BLaER1 treated with 17β-estradiol and CSF1 and Interleukin-3, amounts not matched to agents 10 nM and 100 nM (cell line): ENCODE measurements at regions not wholly inside any gene's neighbourhood (a gene's known extent, or its start where the extent isn't known, plus 50 kb on each side); places are given as distances from the start of the nearest gene placed in this dataset.

Source experiments
- H3K27ac ChIP-seq, 11 experiments: shearing (Covaris generic); formaldehyde crosslinking; 2 replicates each; pipeline ENCODE4 v1.8.1; 2022
- H3K27me3 ChIP-seq, 11 experiments: shearing (Covaris generic); formaldehyde crosslinking; 2 replicates each; pipeline ENCODE4 v1.8.1; 2022
- H3K36me3 ChIP-seq, 11 experiments: shearing (Covaris generic); formaldehyde crosslinking; 2 replicates each; pipeline ENCODE4 v1.8.1; 2022
- H3K4me1 ChIP-seq, 10 experiments: shearing (Covaris generic); formaldehyde crosslinking; 2 replicates each; pipeline ENCODE4 v1.8.1; 2022
- H3K4me2 ChIP-seq, 11 experiments: shearing (Covaris generic); formaldehyde crosslinking; 2 replicates each; pipeline ENCODE4 v1.8.1; 2022
- H3K4me3 ChIP-seq, 10 experiments: shearing (Covaris generic); formaldehyde crosslinking; 2 replicates each; pipeline ENCODE4 v1.8.1; 2022
- H3K9ac ChIP-seq, 11 experiments: shearing (Covaris generic); formaldehyde crosslinking; 2 replicates each; pipeline ENCODE4 v1.8.1; 2022
- H3K9me3 ChIP-seq, 11 experiments: shearing (Covaris generic); formaldehyde crosslinking; replicated peaks in 1 of 11; 2 replicates each; pipeline ENCODE4 v1.8.1; 2022
- H4K20me1 ChIP-seq, 11 experiments: shearing (Covaris generic); formaldehyde crosslinking; 2 replicates each; pipeline ENCODE4 v1.8.1; 2022
- Cebpa-rat ChIP-seq, 11 experiments: shearing (Covaris generic); IDR thresholded peaks; 2 replicates each; pipeline ENCODE4 v1.8.1; 2022

GRCh38 chr6:2558861-2559801 is 191.6 kb downstream of the MYLK4 start:
- no peaks in the 10 kb centered on the region for H4K20me1 ChIP-seq
- no peaks in the 10 kb centered on the region for H3K4me1 ChIP-seq
- H3K4me2 ChIP-seq, result no peak overlapping the region
- H3K27me3 ChIP-seq, result no peaks in the 10 kb centered on the region
- no peak overlapping the region for H3K9ac ChIP-seq
- H3K27ac ChIP-seq, result no peak overlapping the region
- H3K4me3 ChIP-seq, result no peak overlapping the region
- no peaks in the 10 kb centered on the region for H3K9me3 ChIP-seq
- no peak for TF ChIP-seq Cebpa-rat (IDR thresholded peaks at IDR 0.05)
- no peaks in the 10 kb centered on the region for H3K36me3 ChIP-seq

- Histone ChIP-seq H3K4me1 (no peaks in the 10 kb centered on the region), H3K27me3 (no peaks in the 10 kb centered on the region), H3K4me2 (no peak overlapping the region), H3K4me3 (no peak overlapping the region), H4K20me1 (no peaks in the 10 kb centered on the region), H3K9me3 (no peaks in the 10 kb centered on the region), H3K9ac (no peak overlapping the region), H3K27ac (no peak overlapping the region), H3K36me3 (no peaks in the 10 kb centered on the region)
- no peak for TF ChIP-seq Cebpa-rat (IDR thresholded peaks at IDR 0.05)
Observed at GRCh38 chr6:2558098-2558680, 192.5 kb downstream of the MYLK4 start.

GRCh38 chr6:2557181-2557720 is 193.5 kb downstream of the MYLK4 start:
- H3K27ac ChIP-seq, result no peak overlapping the region
- no peaks in the 10 kb centered on the region for H3K9me3 ChIP-seq
- TF ChIP-seq Cebpa-rat (IDR thresholded peaks at IDR 0.05), result no peak
- H3K4me1 ChIP-seq, result no peaks in the 10 kb centered on the region
- H3K4me2 ChIP-seq, result no peak overlapping the region
- no peak overlapping the region for H3K9ac ChIP-seq
- no peak overlapping the region for H3K4me3 ChIP-seq
- no peaks in the 10 kb centered on the region for H3K36me3 ChIP-seq
- no peaks in the 10 kb centered on the region for H4K20me1 ChIP-seq
- H3K27me3 ChIP-seq, result no peaks in the 10 kb centered on the region

GRCh38 chr6:2556761-2557160 is 194.0 kb downstream of the MYLK4 start:
- H3K4me2 ChIP-seq, result no peak overlapping the region; a peak in 1 of 22 replicates
- H3K27ac ChIP-seq, result no peak overlapping the region
- TF ChIP-seq Cebpa-rat (IDR thresholded peaks at IDR 0.05), result no peak
- no peaks in the 10 kb centered on the region for H3K27me3 ChIP-seq
- H3K36me3 ChIP-seq, result no peaks in the 10 kb centered on the region
- no peaks in the 10 kb centered on the region for H4K20me1 ChIP-seq
- no peak overlapping the region for H3K9ac ChIP-seq
- H3K4me1 ChIP-seq, result no peaks in the 10 kb centered on the region
- H3K9me3 ChIP-seq, result no peaks in the 10 kb centered on the region
- H3K4me3 ChIP-seq, result no peak overlapping the region

- Histone ChIP-seq H4K20me1 (no peaks in the 10 kb centered on the region), H3K36me3 (no peaks in the 10 kb centered on the region), H3K27ac (no peak overlapping the region), H3K4me1 (no peaks in the 10 kb centered on the region), H3K9me3 (no peaks in the 10 kb centered on the region), H3K27me3 (no peaks in the 10 kb centered on the region), H3K4me3 (no peak overlapping the region), H3K9ac (no peak overlapping the region), H3K4me2 (no peak overlapping the region)
- no peak for TF ChIP-seq Cebpa-rat (IDR thresholded peaks at IDR 0.05)
Observed at GRCh38 chr6:2554651-2555260, 196.0 kb downstream of the MYLK4 start.

- Histone ChIP-seq H3K9me3 (peaks cover 10 to 19% (median 12%) of the 10 kb centered on the region in 11 experiments; a peak in 21 of 22 replicates), H3K27ac (no peak overlapping the region), H3K4me3 (no peak overlapping the region), H3K9ac (no peak overlapping the region), H3K4me1 (peaks cover 0 to 8% (median 0%) of the 10 kb centered on the region in 10 experiments; a peak in 9 of 20 replicates), H3K4me2 (no peak overlapping the region), H3K36me3 (peaks cover 0 to 8% (median 0%) of the 10 kb centered on the region in 11 experiments; a peak in 2 of 22 replicates), H3K27me3 (no peaks in the 10 kb centered on the region), H4K20me1 (no peaks in the 10 kb centered on the region)
- no peak for TF ChIP-seq Cebpa-rat (IDR thresholded peaks at IDR 0.05)
Observed at GRCh38 chr6:2552526-2553154, 198.1 kb downstream of the MYLK4 start.

GRCh38 chr6:2551705-2552104 is 199.0 kb downstream of the MYLK4 start:
- Histone ChIP-seq H3K4me1 (peaks cover 0 to 17% (median 8%) of the 10 kb centered on the region in 10 experiments; a peak in 14 of 20 replicates), H3K9me3 (peaks cover 18 to 28% (median 21%) of the 10 kb centered on the region in 11 experiments; a peak in 21 of 22 replicates), H3K4me2 (no peak overlapping the region), H3K9ac (no peak overlapping the region), H3K4me3 (no peak overlapping the region), H3K27me3 (no peaks in the 10 kb centered on the region), H3K36me3 (peaks cover 0 to 12% (median 0%) of the 10 kb centered on the region in 11 experiments; a peak in 2 of 22 replicates), H3K27ac (no peak overlapping the region), H4K20me1 (no peaks in the 10 kb centered on the region)
- TF ChIP-seq Cebpa-rat (IDR thresholded peaks at IDR 0.05), result no peak

- no peak for TF ChIP-seq Cebpa-rat (IDR thresholded peaks at IDR 0.05)
- H3K4me1 ChIP-seq, result peaks cover 0 to 31% (median 8%) of the 10 kb centered on the region in 10 experiments; a peak in 14 of 20 replicates
Observed at GRCh38 chr6:2550247-2550646, 200.5 kb downstream of the MYLK4 start.

More at GRCh38 chr6:2550247-2550646, 200.5 kb downstream of the MYLK4 start:
- Histone ChIP-seq H3K27ac (no peak overlapping the region), H4K20me1 (no peaks in the 10 kb centered on the region), H3K27me3 (peaks cover 0 to 11% (median 0%) of the 10 kb centered on the region in 11 experiments; a peak in 6 of 22 replicates), H3K36me3 (peaks cover 0 to 12% (median 0%) of the 10 kb centered on the region in 11 experiments; a peak in 2 of 22 replicates), H3K9me3 (peaks cover 18 to 40% (median 23%) of the 10 kb centered on the region in 11 experiments; a peak in 21 of 22 replicates), H3K4me3 (no peak overlapping the region), H3K4me2 (no peak overlapping the region), H3K9ac (no peak overlapping the region)
